Heart left ventricle (tissue), 13 donors: ENCODE measurements at regions not wholly inside any gene's neighbourhood (a gene's known extent, or its start where the extent isn't known, plus 50 kb on each side); places are given as distances from the start of the nearest gene placed in this dataset.

Experiments
- POLR2A ChIP-seq, 2 donors: fragments of 450-650 bp; IDR thresholded peaks; one replicate each; pipeline ENCODE4 v1.6.1; 2017; ENCODE audit warnings: antibody characterized with exemption in 2 of 2, mild to moderate bottlenecking in 2 of 2, moderate library complexity in 2 of 2
- TF ChIP-seq, protein P1 (sequence below), 12 donors: fragments of 200-600 bp; sonication (generic) in 4 of 12; IDR thresholded peaks; one replicate each; pipeline versions ENCODE4 v1.5.0 to v1.8.0; 2018 to 2022; ENCODE audit warnings: antibody characterized with exemption in 12 of 12, mild to moderate bottlenecking in 5 of 12
- donor health status: ischemic (EF 13 %, LVEDD 7.1; RV severe dilation, severe dysfunction).
- donor health status: DM: no; HTN: yes; CAD: no.
- donor health status: DM: no; HTN: no; CAD: no.
- donor health status: ischemic (EF 25% LVEDD 6.9; RV normal size, moderate dysfunction).
- donor health status: ischemic (EF 25% LVEDD 5.7; RV mildly dilated, moderate dysfunction).
- donor health status: ischemic (EF 35%, LVEDD 5.7; RV mildly dilated, moderate dysfunction).
- donor health status: nonischemic (EF 11% LVEDD 7.7; RV severe dilation, severe dysfunction).
- donor health status: DM: yes; HTN: yes; CAD: no.
- donor health status: PGD.
- donor health status: ischemic (EF 29% LVEDD 5.4; RV normal size, mild dysfunction).
- donor health status: nonischemic (EF 23%, LVEDD 6.1; RV moderate dilation, normal function).

DNA sequence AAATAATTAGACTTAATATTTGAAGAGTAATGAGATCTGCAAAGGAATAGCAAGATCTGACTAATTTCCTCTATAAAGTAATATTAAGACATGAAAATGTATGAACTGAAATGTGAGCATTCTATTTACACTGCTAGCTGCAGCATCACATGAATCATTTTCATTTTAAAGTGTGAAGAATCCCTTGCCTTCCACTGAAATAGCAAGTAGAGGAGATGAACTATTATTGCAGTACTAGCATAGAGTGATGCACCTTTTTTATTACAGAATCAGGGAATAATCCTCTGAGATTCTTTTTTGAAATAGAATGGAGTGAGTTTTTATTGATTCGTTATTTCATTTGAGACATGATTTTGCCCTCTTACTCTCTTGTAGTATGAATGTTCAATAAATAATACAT is 281.9 kb upstream of the NAV3 start:
- TF ChIP-seq, protein P1, sequence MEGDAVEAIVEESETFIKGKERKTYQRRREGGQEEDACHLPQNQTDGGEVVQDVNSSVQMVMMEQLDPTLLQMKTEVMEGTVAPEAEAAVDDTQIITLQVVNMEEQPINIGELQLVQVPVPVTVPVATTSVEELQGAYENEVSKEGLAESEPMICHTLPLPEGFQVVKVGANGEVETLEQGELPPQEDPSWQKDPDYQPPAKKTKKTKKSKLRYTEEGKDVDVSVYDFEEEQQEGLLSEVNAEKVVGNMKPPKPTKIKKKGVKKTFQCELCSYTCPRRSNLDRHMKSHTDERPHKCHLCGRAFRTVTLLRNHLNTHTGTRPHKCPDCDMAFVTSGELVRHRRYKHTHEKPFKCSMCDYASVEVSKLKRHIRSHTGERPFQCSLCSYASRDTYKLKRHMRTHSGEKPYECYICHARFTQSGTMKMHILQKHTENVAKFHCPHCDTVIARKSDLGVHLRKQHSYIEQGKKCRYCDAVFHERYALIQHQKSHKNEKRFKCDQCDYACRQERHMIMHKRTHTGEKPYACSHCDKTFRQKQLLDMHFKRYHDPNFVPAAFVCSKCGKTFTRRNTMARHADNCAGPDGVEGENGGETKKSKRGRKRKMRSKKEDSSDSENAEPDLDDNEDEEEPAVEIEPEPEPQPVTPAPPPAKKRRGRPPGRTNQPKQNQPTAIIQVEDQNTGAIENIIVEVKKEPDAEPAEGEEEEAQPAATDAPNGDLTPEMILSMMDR (IDR thresholded peaks at IDR 0.05): no peak
- no peak for TF ChIP-seq POLR2A (IDR thresholded peaks at IDR 0.05)
